A673 (cell line): ENCODE measurements at regions not wholly inside any gene's neighbourhood (a gene's known extent, or its start where the extent isn't known, plus 50 kb on each side); places are given as distances from the start of the nearest gene placed in this dataset.

Experiments used
- EZH2 ChIP-seq: fragments of 200-600 bp; sonication (generic); IDR thresholded peaks from 2 replicates; pipeline ENCODE4 v1.6.1; 2017; ENCODE audit warnings: borderline replicate concordance, low read depth, mild to moderate bottlenecking, mixed read lengths, antibody characterized with exemption, low read length; ENCODE audit not compliant: poor library complexity, severe bottlenecking
- TF ChIP-seq, protein P1 (sequence below): fragments of 300-800, 200-600 bp; sonication (generic); conservative IDR thresholded peaks from 2 replicates; pipeline ENCODE4 v1.5.1; 2017; ENCODE audit warnings: low read depth, mild to moderate bottlenecking, antibody characterized with exemption, low read length, moderate library complexity, mixed read lengths

DNA sequence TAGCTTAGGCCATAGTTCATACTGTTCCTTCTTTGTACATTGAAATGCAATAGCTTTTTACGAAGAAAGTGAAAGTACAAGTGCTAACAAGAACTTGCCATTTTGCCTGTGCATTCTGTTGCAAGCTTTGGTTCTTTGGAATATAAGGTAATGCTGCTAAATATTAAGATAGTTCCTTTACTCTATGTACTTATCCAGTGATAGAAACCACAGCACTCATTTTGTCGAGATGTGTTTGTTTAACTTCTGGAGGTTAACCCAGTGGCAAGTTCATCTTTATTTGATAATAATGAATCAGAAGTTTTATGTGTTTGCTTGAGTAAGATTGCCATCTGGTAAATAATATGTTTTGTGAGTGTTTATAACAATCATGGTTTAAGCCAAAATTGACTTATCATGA lies 373.1 kb upstream of the FANCL start:
- TF ChIP-seq, protein P1, sequence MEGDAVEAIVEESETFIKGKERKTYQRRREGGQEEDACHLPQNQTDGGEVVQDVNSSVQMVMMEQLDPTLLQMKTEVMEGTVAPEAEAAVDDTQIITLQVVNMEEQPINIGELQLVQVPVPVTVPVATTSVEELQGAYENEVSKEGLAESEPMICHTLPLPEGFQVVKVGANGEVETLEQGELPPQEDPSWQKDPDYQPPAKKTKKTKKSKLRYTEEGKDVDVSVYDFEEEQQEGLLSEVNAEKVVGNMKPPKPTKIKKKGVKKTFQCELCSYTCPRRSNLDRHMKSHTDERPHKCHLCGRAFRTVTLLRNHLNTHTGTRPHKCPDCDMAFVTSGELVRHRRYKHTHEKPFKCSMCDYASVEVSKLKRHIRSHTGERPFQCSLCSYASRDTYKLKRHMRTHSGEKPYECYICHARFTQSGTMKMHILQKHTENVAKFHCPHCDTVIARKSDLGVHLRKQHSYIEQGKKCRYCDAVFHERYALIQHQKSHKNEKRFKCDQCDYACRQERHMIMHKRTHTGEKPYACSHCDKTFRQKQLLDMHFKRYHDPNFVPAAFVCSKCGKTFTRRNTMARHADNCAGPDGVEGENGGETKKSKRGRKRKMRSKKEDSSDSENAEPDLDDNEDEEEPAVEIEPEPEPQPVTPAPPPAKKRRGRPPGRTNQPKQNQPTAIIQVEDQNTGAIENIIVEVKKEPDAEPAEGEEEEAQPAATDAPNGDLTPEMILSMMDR, result no peak
- no peak for TF ChIP-seq EZH2
